ENCODE measurements at regions not wholly inside any gene's neighbourhood (a gene's known extent, or its start where the extent isn't known, plus 50 kb on each side); places are given as distances from the start of the nearest gene placed in this dataset.

- no peak for DNase-seq (ENCODE audit: low spot score)
Observed at GRCh38 chr2:217527590-217528202, 475.1 kb downstream of the TNS1 start.

- no peak for DNase-seq (ENCODE audit: low spot score)
Observed at GRCh38 chr2:217525076-217525475, 477.7 kb downstream of the TNS1 start.

GRCh38 chr2:217523286-217523685 lies 479.5 kb downstream of the TNS1 start:
- no peak for DNase-seq (ENCODE audit: low spot score)

GRCh38 chr2:217521820-217522219 lies 481.0 kb downstream of the TNS1 start:
- DNase-seq (ENCODE audit: low spot score), result no peak

GRCh38 chr2:217520356-217521010 lies 482.3 kb downstream of the TNS1 start:
- no peak for DNase-seq (ENCODE audit: low spot score)

GRCh38 chr2:217517402-217517801 lies 485.4 kb downstream of the TNS1 start:
- no peak for DNase-seq (ENCODE audit: low spot score)

- DNase-seq (ENCODE audit: low spot score), result peak; percentile 38
Observed at GRCh38 chr2:217515615-217516309, 487.0 kb downstream of the TNS1 start.

- DNase-seq (ENCODE audit: low spot score), result no peak
Observed at GRCh38 chr2:217513258-217513657, 489.5 kb downstream of the TNS1 start.

GRCh38 chr2:217512728-217513127 lies 490.1 kb downstream of the TNS1 start:
- no peak for DNase-seq (ENCODE audit: low spot score)

GRCh38 chr2:217512259-217512658 lies 490.5 kb downstream of the TNS1 start:
- DNase-seq (ENCODE audit: low spot score), result no peak

GRCh38 chr2:217511850-217512249 lies 490.9 kb downstream of the TNS1 start:
- no peak for DNase-seq (ENCODE audit: low spot score)

- peak; percentile 80 for DNase-seq (ENCODE audit: low spot score)
Observed at GRCh38 chr2:217510771-217511291, 492.0 kb downstream of the TNS1 start.

GRCh38 chr2:217505303-217505702 lies 497.5 kb downstream of the TNS1 start:
- DNase-seq (ENCODE audit: low spot score), result no peak

GRCh38 chr2:217501887-217502286 lies 500.9 kb downstream of the TNS1 start:
- no peak for DNase-seq (ENCODE audit: low spot score)

- DNase-seq (ENCODE audit: low spot score), result no peak
Observed at GRCh38 chr2:217497843-217498377, 504.9 kb downstream of the TNS1 start.

GRCh38 chr2:217494557-217494956 lies 508.2 kb downstream of the TNS1 start:
- DNase-seq (ENCODE audit: low spot score), result no peak

- DNase-seq (ENCODE audit: low spot score), result no peak
Observed at GRCh38 chr2:217491271-217491670, 511.5 kb downstream of the TNS1 start.

- DNase-seq (ENCODE audit: low spot score), result peak; percentile 84
Observed at GRCh38 chr2:217489145-217489960, 513.4 kb downstream of the TNS1 start.

- DNase-seq (ENCODE audit: low spot score), result no peak
Observed at GRCh38 chr2:217484046-217484445, 518.7 kb downstream of the TNS1 start.

- DNase-seq (ENCODE audit: low spot score), result no peak
Observed at GRCh38 chr2:217482056-217482710, 520.6 kb downstream of the TNS1 start.

- DNase-seq (ENCODE audit: low spot score), result peak; percentile 11
Observed at GRCh38 chr2:217481577-217481976, 521.2 kb downstream of the TNS1 start.
